ENCODE measurements at regions not wholly inside any gene's neighbourhood (a gene's known extent, or its start where the extent isn't known, plus 50 kb on each side); places are given as distances from the start of the nearest gene placed in this dataset.
A peak's percentile ranks its signal among the peaks of the same experiment; 100 is the strongest.

DNA sequence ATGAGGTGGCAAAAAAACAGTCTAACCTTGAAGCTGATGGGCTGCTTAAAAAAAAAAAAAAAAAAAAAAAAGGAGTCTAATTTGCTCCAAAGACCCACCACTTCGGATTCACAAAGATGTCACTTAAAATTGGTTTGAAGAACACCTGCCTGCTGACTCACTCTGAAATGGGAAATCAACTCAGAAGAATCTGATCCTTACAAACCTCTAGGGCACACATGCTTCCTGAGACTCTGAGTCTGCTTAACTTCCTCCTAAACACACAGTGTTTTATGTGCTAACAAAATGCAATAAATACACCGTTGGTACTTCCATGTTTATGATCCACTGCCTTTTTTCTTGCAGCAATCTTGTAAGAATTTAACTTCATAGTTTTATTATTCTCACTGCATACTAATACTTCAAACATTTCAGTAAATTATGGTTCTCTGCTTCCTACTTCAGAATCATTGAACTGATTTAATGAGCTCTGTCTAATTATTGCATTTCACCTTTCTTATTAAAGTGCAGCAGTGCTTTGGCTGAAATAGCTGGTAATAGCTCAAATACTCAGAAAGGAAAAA is 73.0 kb upstream of the FRMD4B start:
- no peak overlapping the region for H3K4me3 ChIP-seq (ENCODE audit: low read depth, low read length)
- no peak for DNase-seq (ENCODE audit: low read depth)
- no peaks in the 10 kb centered on the region for H3K36me3 ChIP-seq (ENCODE audit: control insufficient read depth, insufficient read depth, low read length)
- CTCF ChIA-PET, result no interaction called here
- POLR2A ChIA-PET, result no interaction called here
- H3K27me3 ChIP-seq (ENCODE audit: control insufficient read depth, insufficient read depth, low read length), result peaks cover 2% of the 10 kb centered on the region; the same call in 1 of the 2 replicates
- TF ChIP-seq, protein P1, sequence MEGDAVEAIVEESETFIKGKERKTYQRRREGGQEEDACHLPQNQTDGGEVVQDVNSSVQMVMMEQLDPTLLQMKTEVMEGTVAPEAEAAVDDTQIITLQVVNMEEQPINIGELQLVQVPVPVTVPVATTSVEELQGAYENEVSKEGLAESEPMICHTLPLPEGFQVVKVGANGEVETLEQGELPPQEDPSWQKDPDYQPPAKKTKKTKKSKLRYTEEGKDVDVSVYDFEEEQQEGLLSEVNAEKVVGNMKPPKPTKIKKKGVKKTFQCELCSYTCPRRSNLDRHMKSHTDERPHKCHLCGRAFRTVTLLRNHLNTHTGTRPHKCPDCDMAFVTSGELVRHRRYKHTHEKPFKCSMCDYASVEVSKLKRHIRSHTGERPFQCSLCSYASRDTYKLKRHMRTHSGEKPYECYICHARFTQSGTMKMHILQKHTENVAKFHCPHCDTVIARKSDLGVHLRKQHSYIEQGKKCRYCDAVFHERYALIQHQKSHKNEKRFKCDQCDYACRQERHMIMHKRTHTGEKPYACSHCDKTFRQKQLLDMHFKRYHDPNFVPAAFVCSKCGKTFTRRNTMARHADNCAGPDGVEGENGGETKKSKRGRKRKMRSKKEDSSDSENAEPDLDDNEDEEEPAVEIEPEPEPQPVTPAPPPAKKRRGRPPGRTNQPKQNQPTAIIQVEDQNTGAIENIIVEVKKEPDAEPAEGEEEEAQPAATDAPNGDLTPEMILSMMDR (IDR thresholded peaks at IDR 0.05; ENCODE audit: insufficient read depth, low read depth, low read length), result no peak

DNA sequence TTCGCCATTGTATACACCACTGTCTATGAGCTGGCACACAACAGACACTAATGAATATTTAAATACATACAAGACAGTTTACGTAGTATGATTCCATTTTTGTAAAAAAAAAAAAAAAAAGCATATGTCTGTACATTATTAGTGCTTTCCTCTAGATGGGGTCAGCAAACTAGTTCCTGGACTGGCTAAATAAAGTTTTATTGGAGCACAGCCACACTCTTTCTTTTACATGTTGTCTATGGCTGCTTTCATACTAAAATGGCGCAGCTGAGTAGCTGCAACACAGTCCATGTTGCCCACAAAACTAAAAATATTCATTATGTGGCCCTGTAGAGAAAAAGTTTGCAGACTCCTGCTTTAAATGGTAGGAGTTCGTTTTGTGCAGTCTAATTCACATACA is 70.7 kb upstream of the FRMD4B start:
- ChIA-PET CTCF (interaction anchor here (0.6 kb wide), 1 partner anchor 17 kb away, joined by 4 read pairs; no protein-coding TSS in a partner anchor), POLR2A (no interaction called here)
- Histone ChIP-seq H3K4me3 (ENCODE audit: low read depth, low read length) (no peak overlapping the region), H3K36me3 (ENCODE audit: control insufficient read depth, insufficient read depth, low read length) (no peaks in the 10 kb centered on the region), H3K27me3 (ENCODE audit: control insufficient read depth, insufficient read depth, low read length) (peaks cover 2% of the 10 kb centered on the region; the same call in 1 of the 2 replicates)
- TF ChIP-seq, protein P1 (IDR thresholded peaks at IDR 0.05; ENCODE audit: insufficient read depth, low read depth, low read length), result no peak
- DNase-seq (ENCODE audit: low read depth), result no peak

DNA sequence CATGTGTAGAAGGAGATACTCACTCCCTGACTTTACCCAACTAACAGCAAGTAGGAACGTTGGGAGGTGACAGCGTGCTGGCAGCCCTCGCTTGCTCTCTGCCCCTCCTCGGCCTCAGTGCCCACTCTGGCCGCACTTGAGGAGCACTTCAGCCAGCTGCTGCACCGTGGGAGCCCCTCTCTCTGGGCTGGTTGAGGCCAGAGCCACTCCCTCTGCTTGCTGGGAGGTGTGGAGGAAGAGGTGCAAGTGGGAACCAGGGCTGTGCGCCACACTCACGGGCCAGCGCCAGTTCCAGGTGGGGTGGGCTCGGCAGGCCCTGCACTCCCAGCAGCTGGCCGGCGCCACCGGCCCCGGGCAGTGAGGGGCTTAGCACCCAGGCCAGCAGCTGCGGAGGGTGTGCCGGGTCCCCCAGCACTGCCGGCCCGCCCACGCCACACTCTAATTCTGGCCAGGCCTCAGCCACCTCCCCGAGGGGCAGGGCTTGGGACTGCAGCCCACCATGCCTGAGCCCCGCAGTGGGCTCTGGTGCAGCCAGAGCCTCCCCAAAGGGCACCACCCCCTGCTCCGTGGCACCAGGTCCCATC is 68.4 kb upstream of the FRMD4B start:
- H3K27me3 ChIP-seq (ENCODE audit: control insufficient read depth, insufficient read depth, low read length), result peaks cover 2% of the 10 kb centered on the region; the same call in 1 of the 2 replicates
- ChIA-PET CTCF (interaction anchor here (1.2 kb wide), 1 partner anchor 8 kb away, joined by 3 read pairs; no protein-coding TSS in a partner anchor), POLR2A (no interaction called here)
- H3K4me3 ChIP-seq (ENCODE audit: low read depth, low read length), result no peak overlapping the region
- TF ChIP-seq, protein P1 (IDR thresholded peaks at IDR 0.05; ENCODE audit: insufficient read depth, low read depth, low read length), result no peak
- no peak for DNase-seq (ENCODE audit: low read depth)
- H3K36me3 ChIP-seq (ENCODE audit: control insufficient read depth, insufficient read depth, low read length), result no peaks in the 10 kb centered on the region

DNA sequence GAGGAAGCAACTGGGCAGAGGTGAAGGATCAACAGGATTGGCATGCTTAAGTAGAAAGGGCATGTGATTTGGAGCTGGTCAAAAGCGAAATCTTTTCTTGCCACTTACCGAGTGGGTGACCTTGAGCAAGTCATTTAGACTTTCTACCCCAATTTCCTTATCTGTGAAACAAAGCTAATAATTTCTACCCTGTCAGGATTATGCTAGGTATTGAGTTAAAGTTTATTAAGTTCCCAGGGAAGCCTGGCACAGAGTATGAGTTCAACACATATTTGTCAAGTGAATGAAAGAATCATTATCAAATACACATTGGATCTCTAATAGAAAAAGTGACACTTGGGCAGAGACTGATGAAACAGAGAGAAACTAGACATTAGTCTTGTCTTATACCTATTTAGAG is 66.4 kb upstream of the FRMD4B start:
- H3K36me3 ChIP-seq (ENCODE audit: control insufficient read depth, insufficient read depth, low read length), result no peaks in the 10 kb centered on the region
- ChIA-PET POLR2A (no interaction called here), CTCF (interaction anchor here (1.0 to 1.4 kb wide), 2 partner anchors 9 to 13 kb away, joined by 4 to 5 read pairs; no protein-coding TSS in a partner anchor)
- no peaks in the 10 kb centered on the region for H3K27me3 ChIP-seq (ENCODE audit: control insufficient read depth, insufficient read depth, low read length)
- DNase-seq (ENCODE audit: low read depth), result no peak
- H3K4me3 ChIP-seq (ENCODE audit: low read depth, low read length), result no peak overlapping the region
- TF ChIP-seq, protein P1 (IDR thresholded peaks at IDR 0.05; ENCODE audit: insufficient read depth, low read depth, low read length), result no peak

DNA sequence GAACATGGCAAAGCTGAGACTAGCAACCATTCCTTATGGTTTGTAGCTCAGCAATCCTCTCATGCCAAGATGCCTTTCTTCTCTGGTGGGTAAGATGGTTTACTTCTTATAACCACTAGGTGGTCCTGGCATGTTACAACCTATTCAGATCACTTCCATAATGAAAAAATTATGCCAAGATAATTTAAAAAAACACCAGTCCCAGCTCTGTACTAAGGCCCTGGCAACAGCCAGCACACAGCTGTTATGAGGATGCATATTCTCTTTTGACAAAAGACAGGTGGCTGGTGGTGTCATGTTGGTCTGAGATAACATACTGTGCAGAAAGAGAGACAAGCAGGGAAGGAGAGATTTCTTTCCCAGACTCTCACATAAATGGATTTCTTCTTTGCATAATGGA is 65.7 kb upstream of the FRMD4B start:
- H3K4me3 ChIP-seq (ENCODE audit: low read depth, low read length), result no peak overlapping the region
- TF ChIP-seq, protein P1 (IDR thresholded peaks at IDR 0.05; ENCODE audit: insufficient read depth, low read depth, low read length), result 0 out of 2 replicates have a peak, but pooled peaks have one; percentile 12
- no peak for DNase-seq (ENCODE audit: low read depth)
- ChIA-PET CTCF (interaction anchor here (0.8 to 1.4 kb wide), 4 partner anchors 8 to 22 kb away, joined by 3 to 5 read pairs (median 4); no protein-coding TSS in a partner anchor), POLR2A (no interaction called here)
- no peaks in the 10 kb centered on the region for H3K36me3 ChIP-seq (ENCODE audit: control insufficient read depth, insufficient read depth, low read length)
- H3K27me3 ChIP-seq (ENCODE audit: control insufficient read depth, insufficient read depth, low read length), result no peaks in the 10 kb centered on the region
